ENCODE measurements at regions not wholly inside any gene's neighbourhood (a gene's known extent, or its start where the extent isn't known, plus 50 kb on each side); places are given as distances from the start of the nearest gene placed in this dataset.

DNA sequence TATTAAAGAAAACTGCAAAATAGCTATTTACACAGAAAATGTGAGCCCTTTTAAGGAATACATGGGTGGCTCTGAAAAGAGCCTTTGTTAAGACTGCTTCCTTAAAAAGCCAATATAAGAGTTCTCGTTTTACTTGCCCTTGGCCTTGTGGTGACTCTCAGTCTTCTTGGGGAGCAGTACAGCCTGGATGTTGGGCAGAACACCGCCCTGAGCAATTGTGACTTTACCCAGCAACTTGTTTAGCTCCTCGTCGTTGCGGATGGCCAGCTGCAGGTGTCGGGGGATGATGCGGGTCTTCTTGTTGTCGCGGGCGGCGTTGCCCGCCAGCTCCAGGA lies 111.5 kb downstream of the HFE start:
- Histone ChIP-seq H2AFZ (ENCODE audit: low read depth, low read length) (no peak overlapping the region), H3K27me3 (ENCODE audit: insufficient read depth, low read depth, low read length) (no peaks in the 10 kb centered on the region), H3K36me3 (ENCODE audit: insufficient read depth, low read length) (no peaks in the 10 kb centered on the region)

GRCh38 chr6:26199057-26199772 lies 112.0 kb downstream of the HFE start:
- Histone ChIP-seq H3K9ac (ENCODE audit: low read length) (peak overlapping the region; percentile 84), H3K9me2 (ENCODE audit: insufficient read depth, low read length) (no peaks in the 10 kb centered on the region), H3K4me2 (ENCODE audit: low read length) (peak overlapping the region; percentile 86), H3K79me2 (replicated peaks; ENCODE audit: insufficient read depth, low read length) (peaks cover 33% of the 10 kb centered on the region), H3F3A (ENCODE audit: insufficient read depth, low read length, poor library complexity, severe bottlenecking) (peaks cover 11% of the 10 kb centered on the region), H3K4me3 (ENCODE audit: low read length) (peak overlapping the region; percentile 80), H3K36me3 (ENCODE audit: insufficient read depth, low read length) (no peaks in the 10 kb centered on the region), H4K20me1 (ENCODE audit: insufficient read depth) (peaks cover 29% of the 10 kb centered on the region), H3K27ac (ENCODE audit: low read length) (peak overlapping the region; percentile 92), H3K9me3 (ENCODE audit: low read length) (no peaks in the 10 kb centered on the region), H2AFZ (ENCODE audit: low read depth, low read length) (no peak overlapping the region), H3K27me3 (ENCODE audit: insufficient read depth, low read depth, low read length) (no peaks in the 10 kb centered on the region)
- TF ChIP-seq CTCF (IDR thresholded peaks at IDR 0.05; ENCODE audit: poor library complexity, severe bottlenecking) (no peak), SMC3 (conservative IDR thresholded peaks at IDR 0.05; ENCODE audit: poor library complexity) (no peak), POLR2AphosphoS5 (IDR thresholded peaks at IDR 0.05) (peak; percentile 89), EZH2 (IDR thresholded peaks at IDR 0.05; ENCODE audit: borderline replicate concordance, insufficient read depth, low read length, poor library complexity, severe bottlenecking) (no peak), TAF1 (IDR thresholded peaks at IDR 0.05; ENCODE audit: low read depth) (peak; percentile 77), RAD21 (conservative IDR thresholded peaks at IDR 0.05) (no peak), MXI1 (conservative IDR thresholded peaks at IDR 0.05; ENCODE audit: poor library complexity, severe bottlenecking) (peak; percentile 52), EP300 (conservative IDR thresholded peaks at IDR 0.05; ENCODE audit: poor library complexity, severe bottlenecking) (peak; percentile 22)
- TF ChIP-seq, protein P1, sequence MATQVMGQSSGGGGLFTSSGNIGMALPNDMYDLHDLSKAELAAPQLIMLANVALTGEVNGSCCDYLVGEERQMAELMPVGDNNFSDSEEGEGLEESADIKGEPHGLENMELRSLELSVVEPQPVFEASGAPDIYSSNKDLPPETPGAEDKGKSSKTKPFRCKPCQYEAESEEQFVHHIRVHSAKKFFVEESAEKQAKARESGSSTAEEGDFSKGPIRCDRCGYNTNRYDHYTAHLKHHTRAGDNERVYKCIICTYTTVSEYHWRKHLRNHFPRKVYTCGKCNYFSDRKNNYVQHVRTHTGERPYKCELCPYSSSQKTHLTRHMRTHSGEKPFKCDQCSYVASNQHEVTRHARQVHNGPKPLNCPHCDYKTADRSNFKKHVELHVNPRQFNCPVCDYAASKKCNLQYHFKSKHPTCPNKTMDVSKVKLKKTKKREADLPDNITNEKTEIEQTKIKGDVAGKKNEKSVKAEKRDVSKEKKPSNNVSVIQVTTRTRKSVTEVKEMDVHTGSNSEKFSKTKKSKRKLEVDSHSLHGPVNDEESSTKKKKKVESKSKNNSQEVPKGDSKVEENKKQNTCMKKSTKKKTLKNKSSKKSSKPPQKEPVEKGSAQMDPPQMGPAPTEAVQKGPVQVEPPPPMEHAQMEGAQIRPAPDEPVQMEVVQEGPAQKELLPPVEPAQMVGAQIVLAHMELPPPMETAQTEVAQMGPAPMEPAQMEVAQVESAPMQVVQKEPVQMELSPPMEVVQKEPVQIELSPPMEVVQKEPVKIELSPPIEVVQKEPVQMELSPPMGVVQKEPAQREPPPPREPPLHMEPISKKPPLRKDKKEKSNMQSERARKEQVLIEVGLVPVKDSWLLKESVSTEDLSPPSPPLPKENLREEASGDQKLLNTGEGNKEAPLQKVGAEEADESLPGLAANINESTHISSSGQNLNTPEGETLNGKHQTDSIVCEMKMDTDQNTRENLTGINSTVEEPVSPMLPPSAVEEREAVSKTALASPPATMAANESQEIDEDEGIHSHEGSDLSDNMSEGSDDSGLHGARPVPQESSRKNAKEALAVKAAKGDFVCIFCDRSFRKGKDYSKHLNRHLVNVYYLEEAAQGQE (IDR thresholded peaks at IDR 0.05; ENCODE audit: borderline replicate concordance) = no peak

More for the DNA sequence above, 111.5 kb downstream of the HFE start:
- peak overlapping the region; percentile 95 for H3K4me2 ChIP-seq (ENCODE audit: low read length)
- H3K9me3 ChIP-seq (ENCODE audit: low read length) = no peaks in the 10 kb centered on the region
- peaks cover 29% of the 10 kb centered on the region for H4K20me1 ChIP-seq (ENCODE audit: insufficient read depth)
- peak overlapping the region; percentile 92 for H3K27ac ChIP-seq (ENCODE audit: low read length)
- peaks cover 37% of the 10 kb centered on the region for H3K79me2 ChIP-seq (replicated peaks; ENCODE audit: insufficient read depth, low read length)
- peaks cover 11% of the 10 kb centered on the region for H3F3A ChIP-seq (ENCODE audit: insufficient read depth, low read length, poor library complexity, severe bottlenecking)
- H3K4me3 ChIP-seq (ENCODE audit: low read length) = peak overlapping the region; percentile 80
- no peaks in the 10 kb centered on the region for H3K9me2 ChIP-seq (ENCODE audit: insufficient read depth, low read length)
- peak overlapping the region; percentile 82 for H3K9ac ChIP-seq (ENCODE audit: low read length)
- TF ChIP-seq CTCF (IDR thresholded peaks at IDR 0.05; ENCODE audit: poor library complexity, severe bottlenecking) (no peak), EP300 (conservative IDR thresholded peaks at IDR 0.05; ENCODE audit: poor library complexity, severe bottlenecking) (no peak)
